Lower leg skin (tissue), 4 donors: ENCODE measurements at regions not wholly inside any gene's neighbourhood (a gene's known extent, or its start where the extent isn't known, plus 50 kb on each side); places are given as distances from the start of the nearest gene placed in this dataset.

Source experiments
- DNase-seq, 2 donors: peaks; one replicate each; pipeline ENCODE4 v3.0.0-alpha.2; 2019; ENCODE audit warnings: low spot score in 2 of 2
- H3K4me3 ChIP-seq: fragments of 200-600 bp; sonication (generic); 2 replicates; pipeline ENCODE4 v1.5.1; 2017; ENCODE audit warnings: mild to moderate bottlenecking, low read depth; ENCODE audit not compliant: poor library complexity, severe bottlenecking
- CTCF ChIP-seq, 3 donors: fragments of 450-650 bp; IDR thresholded peaks; one replicate each; pipeline ENCODE4 v1.5.1; 2016; ENCODE audit warnings: antibody characterized with exemption in 3 of 3, mild to moderate bottlenecking in 3 of 3, moderate library complexity in 2 of 3
- POLR2A ChIP-seq, 2 donors: fragments of 450-650 bp; IDR thresholded peaks; one replicate each; pipeline ENCODE4 v1.6.1; 2016 to 2017; ENCODE audit warnings: antibody characterized with exemption in 2 of 2, mild to moderate bottlenecking in 1 of 2, moderate library complexity in 1 of 2
- WGBS, 2 donors: methylation state at CpG; one replicate each; pipeline ENCODE4 v1.1.5; 2018; 5-methylcytosine and 5-hydroxymethylcytosine counted together
- intact Hi-C: fragments of 100-400 bp; cut with DNase I; formaldehyde crosslinking; loops from one replicate; pipeline ENCODE4 v1.15.0; 2023; ENCODE audit warnings: low total_unique reads

GRCh38 chr9:87425202-87425601 is 72.5 kb upstream of the DAPK1 start:
- no peak overlapping the region for H3K4me3 ChIP-seq
- WGBS, 2 donors, result 75 to 88% methylated on average over 2 of the region's 2 CpGs
- DNase-seq, result no peak
- intact Hi-C loops, result no loop called here
- TF ChIP-seq POLR2A (IDR thresholded peaks at IDR 0.05), result no peak
- TF ChIP-seq CTCF (IDR thresholded peaks at IDR 0.05), result no peak

- no peak overlapping the region for H3K4me3 ChIP-seq
- intact Hi-C loops, result no loop called here
- DNase-seq, result no peak
- TF ChIP-seq CTCF (IDR thresholded peaks at IDR 0.05) (no peak), POLR2A (IDR thresholded peaks at IDR 0.05) (no peak)
- WGBS, 2 donors, result 79 to 86% methylated on average over 5 of the region's 5 CpGs
These were observed 69.7 kb upstream of the DAPK1 start for GRCh38 chr9:87427851-87428506.

- peak in 1 of 2 donors; percentile 64 for DNase-seq
- intact Hi-C loops, result no loop called here
- TF ChIP-seq CTCF (IDR thresholded peaks at IDR 0.05) (no peak), POLR2A (IDR thresholded peaks at IDR 0.05) (no peak)
- WGBS, 2 donors, result 44 to 53% methylated on average over 3 of the region's 3 CpGs
- H3K4me3 ChIP-seq, result no peak overlapping the region
These were observed 69.0 kb upstream of the DAPK1 start for GRCh38 chr9:87428659-87429058.

GRCh38 chr9:87431837-87432236 is 65.8 kb upstream of the DAPK1 start:
- no peak for DNase-seq

GRCh38 chr9:87433853-87434252 is 63.8 kb upstream of the DAPK1 start:
- no peak for DNase-seq
- WGBS, 2 donors, result 74 to 90% methylated on average over 1 of the region's 1 CpG
- intact Hi-C loops, result no loop called here
- no peak overlapping the region for H3K4me3 ChIP-seq
- TF ChIP-seq CTCF (IDR thresholded peaks at IDR 0.05), result no peak
- TF ChIP-seq POLR2A (IDR thresholded peaks at IDR 0.05), result no peak

More at GRCh38 chr9:87431837-87432236, 65.8 kb upstream of the DAPK1 start:
- WGBS, 2 donors, result 89 to 92% methylated on average over 3 of the region's 3 CpGs
- TF ChIP-seq CTCF (IDR thresholded peaks at IDR 0.05) (no peak), POLR2A (IDR thresholded peaks at IDR 0.05) (no peak)
- no peak overlapping the region for H3K4me3 ChIP-seq
- intact Hi-C loops, result no loop called here

GRCh38 chr9:87434366-87434765 is 63.3 kb upstream of the DAPK1 start:
- 68 to 72% methylated on average over 4 of the region's 4 CpGs for WGBS, 2 donors
- no peak for DNase-seq
- no peak overlapping the region for H3K4me3 ChIP-seq
- TF ChIP-seq POLR2A (IDR thresholded peaks at IDR 0.05) (no peak), CTCF (IDR thresholded peaks at IDR 0.05) (no peak)
- intact Hi-C loops, result no loop called here
